HCT116 (cell line): ENCODE measurements at regions not wholly inside any gene's neighbourhood (a gene's known extent, or its start where the extent isn't known, plus 50 kb on each side); places are given as distances from the start of the nearest gene placed in this dataset.

Source experiments
- ATAC-seq: fragments of 200-7000 bp; cut with Tn5 transposase; 2 replicates; pipeline ENCODE4 v1.9.1; 2020; ENCODE audit warnings: mild to moderate bottlenecking, moderate library complexity
- BruUV-seq: library from RNA; stranded (reverse); fragments of 400-500 nt; replicated peaks from 2 replicates; lab custom pipeline; 2021; lab: Mats Ljungman, UMichigan
- CTCF ChIA-PET: fragments of 300-600 bp; sonication (Branson Sonifier 250); formaldehyde crosslinking; loops from one replicate; lab custom pipeline; 2021; ENCODE audit warnings: antibody characterized with exemption; lab: Charles Lee
- POLR2A ChIA-PET: fragments of 300-600, 350-600 bp; sonication (Branson Sonifier 250); formaldehyde crosslinking; loops from one replicate; lab custom pipeline; 2021; ENCODE audit warnings: antibody characterized with exemption; lab: Charles Lee
- RAD21 ChIA-PET, 2 experiments: fragments of 300-600 bp; sonication (Branson Sonifier 250); formaldehyde crosslinking; loops; one replicate each; lab custom pipeline; 2023; ENCODE audit warnings: low total read pairs in 2 of 2; ENCODE audit not compliant: uncharacterized antibody in 2 of 2, unreplicated experiment in 2 of 2, low non-redundant PET in 1 of 2; lab: Charles Lee
- DNase-seq: peaks from one replicate; pipeline ENCODE4 v3.0.0-alpha.2; 2010; ENCODE audit warnings: low read depth, low spot score
- H2AFZ ChIP-seq: fragments of 200-600 bp; shearing (Covaris generic), sonication (generic); 2 replicates; pipeline ENCODE4 v1.6.1; 2017; ENCODE audit warnings: low read depth, mixed run types, mixed read lengths, antibody characterized with exemption, low read length; ENCODE audit not compliant: poor library complexity, severe bottlenecking
- H3K27ac ChIP-seq: 2 replicates; pipeline ENCODE4 v1.5.1; 2012; ENCODE audit warnings: low read depth, low read length
- H3K27me3 ChIP-seq: fragments of 200-600 bp; sonication (generic); 2 replicates; pipeline ENCODE4 v1.6.1; 2016; ENCODE audit warnings: mixed run types, low read length, mixed read lengths; ENCODE audit not compliant: insufficient read depth
- H3K36me3 ChIP-seq, 2 experiments: fragments of 200-500 bp in 1 of 2; fragments of 200-600 bp in 1 of 2; sonication (Bioruptor generic) in 1 of 2; sonication (generic) in 1 of 2; 2 replicates each; pipeline versions ENCODE4 v1.5.1 to v1.6.1; 2014 to 2016; ENCODE audit warnings: low read length in 2 of 2, inconsistent platforms in 1 of 2, mixed read lengths in 1 of 2, mixed run types in 1 of 2; ENCODE audit not compliant: insufficient read depth in 2 of 2, control insufficient read depth in 1 of 2
- H3K4me1 ChIP-seq, 2 experiments: fragments of 200-600 bp in 1 of 2; sonication (generic) in 1 of 2; 2 replicates each; pipeline versions ENCODE4 v1.5.1 to v1.6.1; 2012 to 2017; ENCODE audit warnings: low read length in 2 of 2, inconsistent platforms in 1 of 2, mild to moderate bottlenecking in 1 of 2, mixed read lengths in 1 of 2, mixed run types in 1 of 2, moderate library complexity in 1 of 2; ENCODE audit not compliant: insufficient read depth in 2 of 2, control insufficient read depth in 1 of 2
- H3K4me2 ChIP-seq: fragments of 200-600 bp; sonication (generic); 2 replicates; pipeline ENCODE4 v1.6.1; 2017; ENCODE audit warnings: mixed run types, low read length, mixed read lengths
- H3K4me3 ChIP-seq, 2 experiments: fragments of 200-600 bp in 1 of 2; sonication (generic) in 1 of 2; replicated peaks in 1 of 2; 2 replicates each; pipeline ENCODE4 v1.5.1; 2011 to 2016; ENCODE audit warnings: low read length in 2 of 2, control low read depth in 1 of 2, low read depth in 1 of 2, mild to moderate bottlenecking in 1 of 2, mixed read lengths in 1 of 2, mixed run types in 1 of 2
- H3K79me2 ChIP-seq: fragments of 200-600 bp; sonication (generic); 2 replicates; pipeline ENCODE4 v1.6.1; 2017; ENCODE audit warnings: mild to moderate bottlenecking, mixed run types, low read length, moderate library complexity, mixed read lengths; ENCODE audit not compliant: insufficient read depth
- H3K9ac ChIP-seq: fragments of 200-600 bp; sonication (generic); 2 replicates; pipeline ENCODE4 v1.6.1; 2016; ENCODE audit warnings: low read length, mixed read lengths
- H3K9me2 ChIP-seq: fragments of 200-600 bp; sonication (generic), shearing (Covaris generic); 2 replicates; pipeline ENCODE4 v1.6.1; 2017; ENCODE audit warnings: mixed run types, mild to moderate bottlenecking, moderate library complexity; ENCODE audit not compliant: insufficient read depth
- H3K9me3 ChIP-seq, 2 experiments: fragments of 200-500 bp in 1 of 2; fragments of 200-600 bp in 1 of 2; sonication (Bioruptor generic) in 1 of 2; sonication (generic) in 1 of 2; 2 replicates each; pipeline ENCODE4 v1.6.1; 2014 to 2017; ENCODE audit warnings: low read length in 2 of 2, mixed read lengths in 2 of 2, inconsistent platforms in 1 of 2, low read depth in 1 of 2, mild to moderate bottlenecking in 1 of 2, mixed run types in 1 of 2, moderate library complexity in 1 of 2; ENCODE audit not compliant: control insufficient read depth in 1 of 2, insufficient read depth in 1 of 2
- H4K20me1 ChIP-seq: fragments of 200-600 bp; sonication (generic), shearing (Covaris generic); 2 replicates; pipeline ENCODE4 v1.6.1; 2017; ENCODE audit warnings: mixed run types, mild to moderate bottlenecking, moderate library complexity; ENCODE audit not compliant: insufficient read depth
- EZH2 ChIP-seq: fragments of 200-600 bp; sonication (generic); IDR thresholded peaks from 2 replicates; pipeline ENCODE4 v1.6.1; 2017; ENCODE audit warnings: antibody characterized with exemption, mixed run types
- MAX ChIP-seq: IDR thresholded peaks from 2 replicates; pipeline ENCODE4 v1.6.1; 2012
- POLR2AphosphoS5 ChIP-seq: IDR thresholded peaks from 2 replicates; pipeline ENCODE4 v1.6.1; 2011; ENCODE audit warnings: mild to moderate bottlenecking, low read depth, low read length, moderate library complexity
- SIN3A ChIP-seq: IDR thresholded peaks from 2 replicates; pipeline ENCODE4 v1.6.1; 2012; ENCODE audit warnings: low read depth
- SP1 ChIP-seq: IDR thresholded peaks from 2 replicates; pipeline ENCODE4 v1.6.1; 2012; ENCODE audit warnings: low read depth
- ZBTB33 ChIP-seq: IDR thresholded peaks from 2 replicates; pipeline ENCODE4 v1.6.1; 2011; ENCODE audit warnings: mild to moderate bottlenecking, low read length, moderate library complexity; ENCODE audit not compliant: insufficient replicate concordance; ENCODE audit errors: extremely low read depth
- ZFX ChIP-seq: fragments of 450-650 bp; IDR thresholded peaks from 2 replicates; pipeline ENCODE4 v1.6.1; 2017
- ZNF274 ChIP-seq: fragments of 200-500 bp; sonication (Bioruptor generic); IDR thresholded peaks from 2 replicates; pipeline ENCODE4 v1.6.1; 2014; ENCODE audit warnings: mild to moderate bottlenecking, low read depth, low read length, inconsistent platforms
- intact Hi-C: fragments of 100-400 bp; cut with micrococcal nuclease; formaldehyde crosslinking; loops from 2 replicates; pipeline ENCODE4 v1.10.0; 2022

GRCh38 chr12:77225373-77225772 is 160.0 kb upstream of the E2F7 start:
- Histone ChIP-seq H3K4me2 (no peak overlapping the region), H3K9me3 (no peaks in the 10 kb centered on the region), H3K4me1 (no peaks in the 10 kb centered on the region), H3K27ac (no peak overlapping the region), H4K20me1 (no peaks in the 10 kb centered on the region), H3K9me2 (no peaks in the 10 kb centered on the region), H3K79me2 (no peaks in the 10 kb centered on the region), H3K27me3 (no peaks in the 10 kb centered on the region), H3K4me3 (no peak overlapping the region), H3K9ac (no peak overlapping the region), H2AFZ (no peak overlapping the region), H3K36me3 (no peaks in the 10 kb centered on the region)
- ChIA-PET CTCF (no interaction called here), POLR2A (no interaction called here), RAD21 (no interaction called here)
- no TSS peak for BruUV-seq
- DNase-seq (no peak), ATAC-seq (no peak)
- intact Hi-C loops, result no loop called here
- TF ChIP-seq ZFX (no peak), POLR2AphosphoS5 (no peak), MAX (no peak), EZH2 (no peak), ZBTB33 (no peak), SP1 (no peak), SIN3A (no peak)

- no peaks in the 10 kb centered on the region for H3K79me2 ChIP-seq
- no peaks in the 10 kb centered on the region for H3K27me3 ChIP-seq
- H3K27ac ChIP-seq, result no peak overlapping the region
- intact Hi-C loops, result no loop called here
- RAD21 ChIA-PET, result no interaction called here
- H3K4me3 ChIP-seq, result no peak overlapping the region
- no peaks in the 10 kb centered on the region for H3K9me3 ChIP-seq
- no peaks in the 10 kb centered on the region for H4K20me1 ChIP-seq
- BruUV-seq, result no TSS peak
- H3K4me2 ChIP-seq, result no peak overlapping the region
- POLR2A ChIA-PET, result no interaction called here
- H3K9me2 ChIP-seq, result no peaks in the 10 kb centered on the region
- ATAC-seq (no peak), DNase-seq (no peak)
- no peak overlapping the region for H2AFZ ChIP-seq
- no peak overlapping the region for H3K9ac ChIP-seq
- no peaks in the 10 kb centered on the region for H3K4me1 ChIP-seq
- H3K36me3 ChIP-seq, result no peaks in the 10 kb centered on the region
- CTCF ChIA-PET, result no interaction called here
- TF ChIP-seq ZNF274, result no peak
Measured at GRCh38 chr12:77224346-77224745, 159.0 kb upstream of the E2F7 start.
